ENCODE measurements at regions not wholly inside any gene's neighbourhood (a gene's known extent, or its start where the extent isn't known, plus 50 kb on each side); places are given as distances from the start of the nearest gene placed in this dataset.

- no peak for DNase-seq
Measured at GRCh38 chr1:212528501-212528900, 80.1 kb upstream of the ATF3 start.

- no peak for DNase-seq
Measured at GRCh38 chr1:212529211-212529741, 79.3 kb upstream of the ATF3 start.

GRCh38 chr1:212531267-212531666 is 77.3 kb upstream of the ATF3 start:
- no peak for DNase-seq

GRCh38 chr1:212531796-212532195 is 76.8 kb upstream of the ATF3 start:
- no peak for DNase-seq

- DNase-seq = no peak
Measured at GRCh38 chr1:212532469-212533147, 76.0 kb upstream of the ATF3 start.

- DNase-seq = no peak
Measured at GRCh38 chr1:212533148-212533517, 75.4 kb upstream of the ATF3 start.

- DNase-seq = no peak
Measured at GRCh38 chr1:212536586-212536985, 72.0 kb upstream of the ATF3 start.

GRCh38 chr1:212537610-212538009 is 71.0 kb upstream of the ATF3 start:
- no peak for DNase-seq

- no peak for DNase-seq
Measured at GRCh38 chr1:212539737-212540430, 68.7 kb upstream of the ATF3 start.

GRCh38 chr1:212542761-212543187 is 65.8 kb upstream of the ATF3 start:
- no peak for DNase-seq

GRCh38 chr1:212544110-212544509 is 64.5 kb upstream of the ATF3 start:
- DNase-seq = no peak

- no peak for DNase-seq
Measured at GRCh38 chr1:212545941-212546635, 62.5 kb upstream of the ATF3 start.

- DNase-seq = no peak
Measured at GRCh38 chr1:212549503-212550017, 59.0 kb upstream of the ATF3 start.

GRCh38 chr1:212551929-212552328 is 56.6 kb upstream of the ATF3 start:
- DNase-seq = no peak

GRCh38 chr1:212553676-212554075 is 54.9 kb upstream of the ATF3 start:
- DNase-seq = no peak

GRCh38 chr1:212554401-212554800 is 54.2 kb upstream of the ATF3 start:
- DNase-seq = peak; percentile 33

- no peak for DNase-seq
Measured at GRCh38 chr1:212555426-212555825, 53.1 kb upstream of the ATF3 start.

GRCh38 chr1:212556822-212557549 is 51.6 kb upstream of the ATF3 start:
- DNase-seq = no peak

- no peak for DNase-seq
Measured at GRCh38 chr1:212557739-212558692, 50.5 kb upstream of the ATF3 start.

- peak; percentile 42 for DNase-seq
Measured at GRCh38 chr1:212558693-212559480, 49.7 kb upstream of the ATF3 start.
